Liver (tissue), 8 donors: ENCODE measurements at regions not wholly inside any gene's neighbourhood (a gene's known extent, or its start where the extent isn't known, plus 50 kb on each side); places are given as distances from the start of the nearest gene placed in this dataset.

Source experiments
- DNase-seq: peaks from one replicate; pipeline ENCODE4 v3.0.0-alpha.2; 2017; ENCODE audit warnings: low spot score
- H3K27ac ChIP-seq, 2 donors: one replicate each; pipeline ENCODE4 v1.7.0; 2013; ENCODE audit warnings: inconsistent platforms in 2 of 2, low read length in 2 of 2, control low read depth in 1 of 2, low read depth in 1 of 2, mild to moderate bottlenecking in 1 of 2
- H3K27me3 ChIP-seq, 4 donors: one replicate each; pipeline versions ENCODE4 v1.6.1 to v1.7.0; 2013; ENCODE audit warnings: low read length in 3 of 4, inconsistent platforms in 1 of 4, mild to moderate bottlenecking in 1 of 4, moderate library complexity in 1 of 4; ENCODE audit not compliant: control insufficient read depth in 4 of 4, insufficient read depth in 4 of 4
- H3K36me3 ChIP-seq, 4 donors: one replicate each; pipeline versions ENCODE4 v1.6.1 to v1.7.0; 2013; ENCODE audit warnings: low read length in 3 of 4, mild to moderate bottlenecking in 3 of 4, low read depth in 1 of 4, moderate library complexity in 1 of 4; ENCODE audit not compliant: control insufficient read depth in 4 of 4, insufficient read depth in 3 of 4
- H3K4me1 ChIP-seq, 4 donors: one replicate each; pipeline versions ENCODE4 v1.6.1 to v1.7.0; 2013; ENCODE audit warnings: low read length in 3 of 4, mild to moderate bottlenecking in 3 of 4, moderate library complexity in 1 of 4; ENCODE audit not compliant: control insufficient read depth in 4 of 4, insufficient read depth in 4 of 4
- H3K4me3 ChIP-seq, 3 donors: one replicate each; pipeline versions ENCODE4 v1.6.1 to v1.7.0; 2013; ENCODE audit warnings: low read length in 3 of 3, control low read depth in 1 of 3, low read depth in 1 of 3, mild to moderate bottlenecking in 1 of 3
- H3K9ac ChIP-seq, 2 donors: one replicate each; pipeline ENCODE4 v1.7.0; 2013; ENCODE audit warnings: low read length in 2 of 2, mild to moderate bottlenecking in 2 of 2, moderate library complexity in 2 of 2, control low read depth in 1 of 2, low read depth in 1 of 2
- H3K9me3 ChIP-seq, 4 donors: one replicate each; pipeline versions ENCODE4 v1.6.1 to v1.7.0; 2013; ENCODE audit warnings: low read length in 3 of 4; ENCODE audit not compliant: control insufficient read depth in 4 of 4
- FOXA1 ChIP-seq: IDR thresholded peaks from 2 replicates; pipeline ENCODE4 v1.6.1; 2016; ENCODE audit warnings: antibody characterized with exemption
- FOXA2 ChIP-seq: IDR thresholded peaks from 2 replicates; pipeline ENCODE4 v1.6.1; 2016; ENCODE audit warnings: antibody characterized with exemption
- GABPA ChIP-seq, 2 donors: IDR thresholded peaks in 1 of 2; conservative IDR thresholded peaks in 1 of 2; 2 replicates each; pipeline ENCODE4 v1.6.1; 2016; ENCODE audit warnings: antibody characterized with exemption in 2 of 2, mild to moderate bottlenecking in 1 of 2, moderate library complexity in 1 of 2
- HNF4A ChIP-seq, 2 donors: conservative IDR thresholded peaks; 2 replicates each; pipeline ENCODE4 v1.6.1; 2016; ENCODE audit warnings: antibody characterized with exemption in 2 of 2, mild to moderate bottlenecking in 2 of 2
- HNF4G ChIP-seq: IDR thresholded peaks from 2 replicates; pipeline ENCODE4 v1.6.1; 2016; ENCODE audit warnings: antibody characterized with exemption
- JUND ChIP-seq, 2 donors: IDR thresholded peaks; 2 replicates each; pipeline ENCODE4 v1.6.1; 2016; ENCODE audit warnings: antibody characterized with exemption in 2 of 2
- NR2F2 ChIP-seq: IDR thresholded peaks from 2 replicates; pipeline ENCODE4 v1.6.1; 2016; ENCODE audit warnings: antibody characterized with exemption
- RXRA ChIP-seq, 2 donors: IDR thresholded peaks; 2 replicates each; pipeline ENCODE4 v1.6.1; 2017 to 2018; ENCODE audit warnings: antibody characterized with exemption in 2 of 2, mild to moderate bottlenecking in 1 of 2
- SP1 ChIP-seq: IDR thresholded peaks from 2 replicates; pipeline ENCODE4 v1.6.1; 2018; ENCODE audit warnings: antibody characterized with exemption, mild to moderate bottlenecking
- TAF1 ChIP-seq: conservative IDR thresholded peaks from 2 replicates; pipeline ENCODE4 v1.6.1; 2016; ENCODE audit warnings: antibody characterized with exemption, mild to moderate bottlenecking
- YY1 ChIP-seq: IDR thresholded peaks from 2 replicates; pipeline ENCODE4 v1.6.1; 2016; ENCODE audit warnings: antibody characterized with exemption, mild to moderate bottlenecking
- WGBS: extraction: QIAGEN DNeasy Blood & Tissue Kit; methylation state at CpG from one replicate; pipeline ENCODE4 v1.1.7; 2013; 5-methylcytosine and 5-hydroxymethylcytosine counted together
- TF ChIP-seq, protein P1 (sequence below): IDR thresholded peaks from 2 replicates; pipeline ENCODE4 v1.6.1; 2016; ENCODE audit warnings: antibody characterized with exemption
- TF ChIP-seq, protein P2 (sequence below): IDR thresholded peaks from 2 replicates; pipeline ENCODE4 v1.6.1; 2016; ENCODE audit warnings: antibody characterized with exemption
- TF ChIP-seq, protein P3 (sequence below): fragments of 150-350 bp; IDR thresholded peaks from 2 replicates; pipeline ENCODE4 v1.5.1; 2017; ENCODE audit warnings: improper control_type of control experiment, low read depth, low read length; ENCODE audit not compliant: missing input control
- TF ChIP-seq, protein P4 (sequence below): IDR thresholded peaks from 2 replicates; pipeline ENCODE4 v1.6.1; 2016; ENCODE audit warnings: antibody characterized with exemption
- TF ChIP-seq, protein P5 (sequence below): IDR thresholded peaks from 2 replicates; pipeline ENCODE4 v1.6.1; 2016; ENCODE audit warnings: antibody characterized with exemption, mild to moderate bottlenecking
- donor health status: healthy.
- donor health status: healthy.
- donor health status: healthy.
- donor health status: healthy.
- donor health status: healthy.

DNA sequence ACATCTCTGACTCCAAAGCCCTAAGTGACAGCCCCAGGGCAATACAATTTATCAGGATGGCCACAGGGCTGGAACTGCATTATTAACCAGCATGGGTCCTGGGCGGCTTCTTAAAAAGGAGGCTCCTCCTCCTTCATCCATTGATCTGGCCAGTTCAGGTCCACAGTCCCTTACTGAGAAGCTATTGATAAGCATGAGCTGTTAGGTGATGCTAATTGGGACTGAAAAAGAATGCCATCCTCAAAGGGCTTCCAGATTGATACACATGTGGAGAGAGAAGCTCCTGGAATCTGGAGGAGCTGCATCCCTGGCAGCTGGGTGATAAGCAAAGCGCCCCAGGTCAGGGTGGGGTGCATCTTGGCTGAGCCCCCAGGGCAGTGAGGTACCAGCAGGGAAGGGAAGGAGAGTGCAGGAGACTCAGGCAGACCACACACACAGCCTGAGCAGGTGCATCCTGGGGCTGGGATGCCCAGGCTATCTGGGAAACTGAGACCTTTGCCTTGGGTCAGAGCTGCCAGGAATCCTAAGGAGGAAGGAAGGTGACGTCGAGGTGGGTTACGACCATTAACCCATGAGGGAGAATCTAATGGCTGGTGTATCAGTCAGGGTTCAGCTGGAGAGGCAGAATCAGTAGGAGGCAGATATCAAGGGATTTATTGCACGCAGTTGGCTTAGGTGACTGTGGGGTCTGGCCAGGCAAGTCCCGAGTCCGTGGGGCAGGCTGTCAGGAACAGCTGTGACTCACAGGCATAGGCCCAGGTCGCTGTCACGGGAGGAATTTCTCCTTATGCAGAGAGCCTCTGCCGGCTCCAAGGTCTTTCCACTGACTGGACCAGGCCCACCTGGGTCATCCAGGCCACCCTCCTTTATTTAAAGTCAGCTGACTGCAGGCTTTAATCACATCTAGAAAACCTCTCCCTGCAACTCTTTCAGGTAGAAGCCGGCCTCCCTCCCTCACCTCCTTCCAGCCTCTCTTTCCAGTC is 261.2 kb downstream of the BMP7 start:
- Histone ChIP-seq H3K4me3 (no peak overlapping the region), H3K4me1 (no peaks in the 10 kb centered on the region), H3K9ac (no peak overlapping the region), H3K27ac (no peak overlapping the region), H3K9me3 (peaks cover 0 to 2% (median 0%) of the 10 kb centered on the region in 4 donors), H3K27me3 (peaks cover 0 to 9% (median 2%) of the 10 kb centered on the region in 4 donors), H3K36me3 (no peaks in the 10 kb centered on the region)
- TF ChIP-seq, protein P1, sequence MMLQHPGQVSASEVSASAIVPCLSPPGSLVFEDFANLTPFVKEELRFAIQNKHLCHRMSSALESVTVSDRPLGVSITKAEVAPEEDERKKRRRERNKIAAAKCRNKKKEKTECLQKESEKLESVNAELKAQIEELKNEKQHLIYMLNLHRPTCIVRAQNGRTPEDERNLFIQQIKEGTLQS: no peak
- TF ChIP-seq FOXA2: no peak
- TF ChIP-seq, protein P2, sequence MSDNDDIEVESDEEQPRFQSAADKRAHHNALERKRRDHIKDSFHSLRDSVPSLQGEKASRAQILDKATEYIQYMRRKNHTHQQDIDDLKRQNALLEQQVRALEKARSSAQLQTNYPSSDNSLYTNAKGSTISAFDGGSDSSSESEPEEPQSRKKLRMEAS: no peak
- no peak for TF ChIP-seq GABPA (IDR thresholded peaks at IDR 0.05 in 1 of 2, conservative IDR thresholded peaks at IDR 0.05 in 1 of 2)
- no peak for TF ChIP-seq JUND (IDR thresholded peaks at IDR 0.05)
- no peak for TF ChIP-seq TAF1
- TF ChIP-seq RXRA (IDR thresholded peaks at IDR 0.05): no peak
- TF ChIP-seq HNF4A (conservative IDR thresholded peaks at IDR 0.05): no peak
- TF ChIP-seq SP1: no peak
- TF ChIP-seq FOXA1: no peak
- TF ChIP-seq, protein P3, sequence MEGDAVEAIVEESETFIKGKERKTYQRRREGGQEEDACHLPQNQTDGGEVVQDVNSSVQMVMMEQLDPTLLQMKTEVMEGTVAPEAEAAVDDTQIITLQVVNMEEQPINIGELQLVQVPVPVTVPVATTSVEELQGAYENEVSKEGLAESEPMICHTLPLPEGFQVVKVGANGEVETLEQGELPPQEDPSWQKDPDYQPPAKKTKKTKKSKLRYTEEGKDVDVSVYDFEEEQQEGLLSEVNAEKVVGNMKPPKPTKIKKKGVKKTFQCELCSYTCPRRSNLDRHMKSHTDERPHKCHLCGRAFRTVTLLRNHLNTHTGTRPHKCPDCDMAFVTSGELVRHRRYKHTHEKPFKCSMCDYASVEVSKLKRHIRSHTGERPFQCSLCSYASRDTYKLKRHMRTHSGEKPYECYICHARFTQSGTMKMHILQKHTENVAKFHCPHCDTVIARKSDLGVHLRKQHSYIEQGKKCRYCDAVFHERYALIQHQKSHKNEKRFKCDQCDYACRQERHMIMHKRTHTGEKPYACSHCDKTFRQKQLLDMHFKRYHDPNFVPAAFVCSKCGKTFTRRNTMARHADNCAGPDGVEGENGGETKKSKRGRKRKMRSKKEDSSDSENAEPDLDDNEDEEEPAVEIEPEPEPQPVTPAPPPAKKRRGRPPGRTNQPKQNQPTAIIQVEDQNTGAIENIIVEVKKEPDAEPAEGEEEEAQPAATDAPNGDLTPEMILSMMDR: no peak
- TF ChIP-seq, protein P4, sequence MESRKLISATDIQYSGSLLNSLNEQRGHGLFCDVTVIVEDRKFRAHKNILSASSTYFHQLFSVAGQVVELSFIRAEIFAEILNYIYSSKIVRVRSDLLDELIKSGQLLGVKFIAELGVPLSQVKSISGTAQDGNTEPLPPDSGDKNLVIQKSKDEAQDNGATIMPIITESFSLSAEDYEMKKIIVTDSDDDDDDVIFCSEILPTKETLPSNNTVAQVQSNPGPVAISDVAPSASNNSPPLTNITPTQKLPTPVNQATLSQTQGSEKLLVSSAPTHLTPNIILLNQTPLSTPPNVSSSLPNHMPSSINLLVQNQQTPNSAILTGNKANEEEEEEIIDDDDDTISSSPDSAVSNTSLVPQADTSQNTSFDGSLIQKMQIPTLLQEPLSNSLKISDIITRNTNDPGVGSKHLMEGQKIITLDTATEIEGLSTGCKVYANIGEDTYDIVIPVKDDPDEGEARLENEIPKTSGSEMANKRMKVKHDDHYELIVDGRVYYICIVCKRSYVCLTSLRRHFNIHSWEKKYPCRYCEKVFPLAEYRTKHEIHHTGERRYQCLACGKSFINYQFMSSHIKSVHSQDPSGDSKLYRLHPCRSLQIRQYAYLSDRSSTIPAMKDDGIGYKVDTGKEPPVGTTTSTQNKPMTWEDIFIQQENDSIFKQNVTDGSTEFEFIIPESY: no peak
- TF ChIP-seq HNF4G: no peak
- no peak for DNase-seq
- 55% methylated on average over 12 of the region's 12 CpGs for WGBS

DNA sequence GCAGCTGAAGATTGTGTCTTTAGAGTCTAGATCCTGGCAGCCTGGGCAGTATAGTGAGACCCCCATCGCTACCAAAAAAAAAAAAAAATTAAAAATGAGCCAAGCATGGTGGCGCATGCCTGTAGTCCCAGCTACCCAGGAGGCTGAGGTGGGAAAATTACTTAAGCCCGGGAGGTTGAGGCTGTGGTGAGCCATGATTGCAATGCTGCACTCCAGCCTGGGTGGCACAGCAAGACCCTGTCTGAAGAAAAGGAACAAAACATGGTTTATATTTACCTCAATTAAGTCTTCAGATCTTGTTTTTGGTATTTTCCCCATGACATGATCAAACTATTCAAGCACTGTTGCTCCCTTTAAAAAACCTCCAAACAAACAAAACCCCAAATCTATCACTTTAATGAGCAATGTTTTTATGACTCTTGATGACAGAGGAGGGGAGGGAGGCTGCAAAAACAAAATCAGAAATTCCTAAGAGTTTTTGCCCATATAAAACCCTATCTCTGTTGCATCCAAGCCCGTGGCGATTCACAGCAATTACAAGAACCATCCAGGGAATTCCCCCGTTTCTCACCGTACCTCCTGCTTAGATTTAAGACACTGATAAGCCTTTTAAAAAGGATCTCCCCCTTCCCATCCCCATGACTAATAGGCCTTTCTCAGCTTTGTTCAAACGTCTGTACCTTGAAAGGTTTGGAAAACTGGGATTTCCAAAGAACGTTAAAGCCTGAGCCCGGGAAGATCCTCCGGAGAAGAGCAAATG is 259.9 kb downstream of the BMP7 start:
- H3K4me3 ChIP-seq: no peak overlapping the region
- TF ChIP-seq FOXA2: no peak
- no peak for TF ChIP-seq NR2F2
- TF ChIP-seq, protein P1: no peak
- no peak for TF ChIP-seq HNF4A (conservative IDR thresholded peaks at IDR 0.05)
- TF ChIP-seq, protein P5, sequence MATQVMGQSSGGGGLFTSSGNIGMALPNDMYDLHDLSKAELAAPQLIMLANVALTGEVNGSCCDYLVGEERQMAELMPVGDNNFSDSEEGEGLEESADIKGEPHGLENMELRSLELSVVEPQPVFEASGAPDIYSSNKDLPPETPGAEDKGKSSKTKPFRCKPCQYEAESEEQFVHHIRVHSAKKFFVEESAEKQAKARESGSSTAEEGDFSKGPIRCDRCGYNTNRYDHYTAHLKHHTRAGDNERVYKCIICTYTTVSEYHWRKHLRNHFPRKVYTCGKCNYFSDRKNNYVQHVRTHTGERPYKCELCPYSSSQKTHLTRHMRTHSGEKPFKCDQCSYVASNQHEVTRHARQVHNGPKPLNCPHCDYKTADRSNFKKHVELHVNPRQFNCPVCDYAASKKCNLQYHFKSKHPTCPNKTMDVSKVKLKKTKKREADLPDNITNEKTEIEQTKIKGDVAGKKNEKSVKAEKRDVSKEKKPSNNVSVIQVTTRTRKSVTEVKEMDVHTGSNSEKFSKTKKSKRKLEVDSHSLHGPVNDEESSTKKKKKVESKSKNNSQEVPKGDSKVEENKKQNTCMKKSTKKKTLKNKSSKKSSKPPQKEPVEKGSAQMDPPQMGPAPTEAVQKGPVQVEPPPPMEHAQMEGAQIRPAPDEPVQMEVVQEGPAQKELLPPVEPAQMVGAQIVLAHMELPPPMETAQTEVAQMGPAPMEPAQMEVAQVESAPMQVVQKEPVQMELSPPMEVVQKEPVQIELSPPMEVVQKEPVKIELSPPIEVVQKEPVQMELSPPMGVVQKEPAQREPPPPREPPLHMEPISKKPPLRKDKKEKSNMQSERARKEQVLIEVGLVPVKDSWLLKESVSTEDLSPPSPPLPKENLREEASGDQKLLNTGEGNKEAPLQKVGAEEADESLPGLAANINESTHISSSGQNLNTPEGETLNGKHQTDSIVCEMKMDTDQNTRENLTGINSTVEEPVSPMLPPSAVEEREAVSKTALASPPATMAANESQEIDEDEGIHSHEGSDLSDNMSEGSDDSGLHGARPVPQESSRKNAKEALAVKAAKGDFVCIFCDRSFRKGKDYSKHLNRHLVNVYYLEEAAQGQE: no peak
- no peak for TF ChIP-seq YY1
- TF ChIP-seq JUND (IDR thresholded peaks at IDR 0.05): no peak
- no peak for TF ChIP-seq SP1
- TF ChIP-seq GABPA (IDR thresholded peaks at IDR 0.05 in 1 of 2, conservative IDR thresholded peaks at IDR 0.05 in 1 of 2): no peak
- TF ChIP-seq RXRA (IDR thresholded peaks at IDR 0.05): no peak
- DNase-seq: no peak

More for the DNA sequence above, 259.9 kb downstream of the BMP7 start:
- no peak overlapping the region for H3K9ac ChIP-seq
- no peaks in the 10 kb centered on the region for H3K36me3 ChIP-seq
- H3K9me3 ChIP-seq: no peaks in the 10 kb centered on the region
- H3K27ac ChIP-seq: no peak overlapping the region
- WGBS: 40% methylated on average over 11 of the region's 11 CpGs
- H3K27me3 ChIP-seq: peaks cover 0 to 15% (median 3%) of the 10 kb centered on the region in 4 donors
- no peaks in the 10 kb centered on the region for H3K4me1 ChIP-seq
